HG02938 (cell line): ENCODE measurements at regions not wholly inside any gene's neighbourhood (a gene's known extent, or its start where the extent isn't known, plus 50 kb on each side); places are given as distances from the start of the nearest gene placed in this dataset.
A peak's percentile ranks its signal among the peaks of the same experiment; 100 is the strongest.

Experiments
- ATAC-seq: cut with Tn5 transposase; IDR thresholded peaks from one replicate; pipeline ENCODE4 v1.9.1; 2021; ENCODE audit warnings: mild to moderate bottlenecking, moderate library complexity; ENCODE audit not compliant: unreplicated experiment

- ATAC-seq, result no peak
These were observed 137.8 kb upstream of the SPACA1 start for GRCh38 chr6:87909849-87910248.

- no peak for ATAC-seq
These were observed 138.4 kb upstream of the SPACA1 start for GRCh38 chr6:87908978-87909811.

GRCh38 chr6:87907521-87907920 is 140.1 kb upstream of the SPACA1 start:
- peak; percentile 37 for ATAC-seq

- peak; percentile 93 for ATAC-seq
These were observed 142.5 kb upstream of the SPACA1 start for GRCh38 chr6:87905101-87905641.

GRCh38 chr6:87904011-87904410 is 143.6 kb upstream of the SPACA1 start:
- ATAC-seq, result no peak

GRCh38 chr6:87903323-87903722 is 144.3 kb upstream of the SPACA1 start:
- no peak for ATAC-seq

- ATAC-seq, result no peak
These were observed 145.3 kb upstream of the SPACA1 start for GRCh38 chr6:87902383-87902782.

- ATAC-seq, result no peak
These were observed 146.0 kb upstream of the SPACA1 start for GRCh38 chr6:87901613-87902012.

GRCh38 chr6:87900160-87900698 is 147.4 kb upstream of the SPACA1 start:
- no peak for ATAC-seq

- ATAC-seq, result no peak
These were observed 148.0 kb upstream of the SPACA1 start for GRCh38 chr6:87899499-87900147.

- ATAC-seq, result no peak
These were observed 150.0 kb upstream of the SPACA1 start for GRCh38 chr6:87897663-87898062.

- ATAC-seq, result no peak
These were observed 150.6 kb upstream of the SPACA1 start for GRCh38 chr6:87897013-87897412.

- no peak for ATAC-seq
These were observed 160.4 kb upstream of the SPACA1 start for GRCh38 chr6:87887266-87887665.

- ATAC-seq, result no peak
These were observed 163.4 kb upstream of the SPACA1 start for GRCh38 chr6:87884203-87884602.

GRCh38 chr6:87881342-87881895 is 166.2 kb upstream of the SPACA1 start:
- no peak for ATAC-seq

GRCh38 chr6:87879132-87879861 is 168.3 kb upstream of the SPACA1 start:
- ATAC-seq, result peak; percentile 77

- ATAC-seq, result no peak
These were observed 171.9 kb upstream of the SPACA1 start for GRCh38 chr6:87875781-87876180.

- no peak for ATAC-seq
These were observed 171.5 kb upstream of the AKIRIN2 start for GRCh38 chr6:87873556-87873955.

GRCh38 chr6:87870556-87870955 is 168.5 kb upstream of the AKIRIN2 start:
- no peak for ATAC-seq

- no peak for ATAC-seq
These were observed 167.3 kb upstream of the AKIRIN2 start for GRCh38 chr6:87869064-87869905.
